ENCODE measurements at regions not wholly inside any gene's neighbourhood (a gene's known extent, or its start where the extent isn't known, plus 50 kb on each side); places are given as distances from the start of the nearest gene placed in this dataset.
"Not testable (repeated sequence)": the region's sequence is repeated elsewhere in the genome, so short reads cannot be mapped to it uniquely, and the experiment has no call there.

DNA sequence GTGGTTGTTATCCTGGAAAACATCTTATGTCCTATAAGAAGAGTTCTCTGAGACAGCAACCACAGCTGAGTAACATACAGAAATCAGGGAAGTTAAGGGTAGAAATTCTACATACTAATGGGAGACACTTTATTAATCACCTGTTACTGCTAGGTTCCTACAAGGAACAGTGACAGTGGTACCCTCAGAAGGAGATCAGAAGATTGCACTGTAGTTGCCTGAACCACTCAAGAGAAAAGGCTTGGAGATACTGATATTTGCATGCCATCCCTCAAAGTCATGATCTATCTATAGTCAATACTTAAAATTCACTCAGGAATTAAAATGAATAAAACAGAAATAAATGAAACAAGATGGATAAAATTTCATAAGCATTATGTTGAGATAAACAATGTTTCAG is 136.0 kb downstream of the LMLN start:
- no peak for DNase-seq (ENCODE audit: low spot score)

DNA sequence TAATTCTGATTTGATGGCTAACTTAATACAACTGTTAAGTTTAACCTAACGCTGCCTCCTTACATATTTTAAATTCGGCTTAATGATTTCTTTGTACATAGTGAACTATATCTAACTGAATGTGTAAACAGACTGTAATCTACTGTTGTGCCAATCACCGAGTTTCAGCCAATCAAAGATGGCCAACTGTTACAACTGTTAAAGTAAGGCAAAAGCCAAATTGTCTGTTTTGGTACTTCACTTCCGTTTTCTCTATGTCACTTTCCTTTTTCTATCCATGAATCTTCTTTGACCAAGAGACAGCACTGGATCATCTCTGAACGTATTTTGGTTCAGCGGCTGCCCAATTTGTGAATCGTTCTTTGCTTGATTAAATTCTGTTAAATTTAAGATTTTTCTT is 137.0 kb downstream of the LMLN start:
- no peak for DNase-seq (ENCODE audit: low spot score)

DNA sequence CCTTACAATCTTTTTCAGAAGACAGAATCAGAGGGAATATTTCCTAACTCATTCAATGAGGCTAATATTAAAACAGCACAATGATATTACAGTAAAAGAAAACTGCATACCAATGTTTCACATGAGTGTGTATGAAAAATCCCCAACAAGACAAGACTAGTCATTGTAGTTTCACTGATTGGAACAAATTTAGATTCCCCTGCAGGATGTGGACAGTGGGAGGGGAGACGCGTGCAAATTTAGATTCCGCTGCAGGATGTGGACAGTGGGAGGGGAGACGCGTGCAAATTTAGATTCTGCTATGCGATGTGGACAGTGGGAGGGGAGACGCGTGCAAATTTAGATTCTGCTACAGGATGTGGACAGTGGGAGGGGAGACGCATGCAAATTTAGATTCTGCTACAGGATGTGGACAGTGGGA is 138.7 kb downstream of the LMLN start:
- peak; percentile 30 for DNase-seq (ENCODE audit: low spot score)

DNA sequence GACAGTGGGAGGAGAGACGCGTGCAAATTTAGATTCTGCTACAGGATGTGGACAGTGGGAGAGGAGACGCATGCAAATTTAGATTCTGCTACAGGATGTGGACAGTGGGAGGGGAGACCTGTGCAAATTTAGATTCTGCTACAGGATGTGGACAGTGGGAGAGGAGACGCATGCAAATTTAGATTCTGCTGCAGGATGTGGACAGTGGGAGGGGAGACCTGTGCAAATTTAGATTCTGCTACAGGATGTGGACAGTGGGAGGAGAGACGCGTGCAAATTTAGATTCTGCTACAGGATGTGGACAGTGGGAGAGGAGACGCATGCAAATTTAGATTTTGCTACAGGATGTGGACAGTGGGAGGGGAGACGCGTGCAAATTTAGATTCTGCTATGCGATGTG is 143.1 kb downstream of the LMLN start:
- DNase-seq (ENCODE audit: low spot score): not testable (repeated sequence)

DNA sequence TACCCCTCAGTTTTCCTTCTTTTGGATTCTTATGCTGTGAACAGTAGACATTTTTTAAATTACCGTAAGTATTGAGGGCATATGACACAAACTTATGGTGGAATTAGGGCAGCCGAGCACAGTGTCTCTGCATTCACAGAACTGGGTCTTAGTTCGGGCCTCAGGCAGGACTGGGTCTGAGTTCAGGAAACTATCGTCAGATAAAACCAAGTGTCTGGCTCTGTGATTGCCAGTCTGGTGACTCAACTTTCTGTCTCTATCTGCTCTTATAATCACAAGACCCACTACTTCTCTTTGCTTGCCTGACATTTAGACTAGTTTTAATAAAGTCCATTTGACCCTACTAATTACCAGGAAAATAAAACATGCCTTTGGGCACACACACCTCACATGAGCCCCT is 146.2 kb downstream of the LMLN start:
- peak; percentile 30 for DNase-seq (ENCODE audit: low spot score)

DNA sequence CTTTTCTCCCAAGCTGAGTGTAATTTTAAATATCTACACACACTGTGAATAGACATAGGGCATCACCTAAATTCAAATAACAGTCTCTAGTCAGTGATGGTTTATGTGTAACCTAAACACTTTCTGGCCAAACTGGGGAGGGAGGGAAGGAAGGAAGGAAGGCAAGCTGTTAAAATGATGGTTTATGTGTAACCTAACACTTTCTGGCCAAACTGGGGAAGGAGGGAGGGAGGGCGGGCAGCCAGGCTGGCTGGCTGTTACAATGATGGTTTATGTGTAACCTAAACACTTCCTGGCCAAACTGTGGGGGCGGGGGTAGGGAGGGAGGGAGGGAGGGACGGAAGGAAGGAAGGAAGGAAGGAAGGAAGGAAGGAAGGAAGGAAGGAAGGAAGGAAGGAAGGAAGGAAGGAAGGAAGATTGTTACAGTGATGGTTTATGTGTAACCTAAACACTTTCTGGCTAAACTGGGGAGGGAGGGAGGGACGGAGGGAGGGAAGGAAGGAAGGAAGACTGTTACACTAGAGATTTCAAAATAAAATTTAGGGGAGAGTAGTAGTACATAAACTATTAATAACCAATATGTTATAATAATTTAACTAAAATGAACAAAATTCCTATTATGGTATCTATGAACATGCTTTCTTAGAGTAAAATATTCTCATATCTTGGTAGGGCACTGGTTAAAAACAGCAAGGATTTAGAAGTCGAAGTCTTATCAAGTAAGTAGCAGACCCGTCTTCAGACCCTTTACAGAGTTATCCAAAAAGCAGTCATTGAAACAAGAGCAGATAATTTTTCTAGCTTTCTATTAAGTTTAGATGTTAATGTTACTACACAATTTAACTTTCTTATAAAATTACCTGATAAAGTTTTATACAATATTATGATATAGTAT is 148.1 kb downstream of the LMLN start:
- DNase-seq (ENCODE audit: low spot score): no peak

DNA sequence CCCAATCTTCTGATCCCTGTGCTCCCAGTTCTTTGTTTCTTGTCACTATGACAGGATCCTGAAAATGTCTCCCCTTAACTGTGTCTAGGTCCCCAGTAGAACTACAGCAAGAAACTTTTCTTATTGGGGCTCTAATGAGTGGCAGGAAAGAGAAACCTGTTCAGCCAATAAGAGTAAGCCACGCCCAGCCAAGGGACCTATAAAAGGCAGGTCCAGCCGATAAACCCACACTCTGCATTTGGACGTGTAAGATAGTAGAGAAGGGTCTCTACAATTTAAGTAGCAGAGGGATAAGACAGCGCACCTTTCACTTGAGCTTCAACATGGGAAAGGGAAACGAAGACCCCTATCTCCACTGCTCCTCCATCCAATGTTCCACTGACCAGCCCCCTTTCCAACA is 149.9 kb downstream of the LMLN start:
- no peak for DNase-seq (ENCODE audit: low spot score)

DNA sequence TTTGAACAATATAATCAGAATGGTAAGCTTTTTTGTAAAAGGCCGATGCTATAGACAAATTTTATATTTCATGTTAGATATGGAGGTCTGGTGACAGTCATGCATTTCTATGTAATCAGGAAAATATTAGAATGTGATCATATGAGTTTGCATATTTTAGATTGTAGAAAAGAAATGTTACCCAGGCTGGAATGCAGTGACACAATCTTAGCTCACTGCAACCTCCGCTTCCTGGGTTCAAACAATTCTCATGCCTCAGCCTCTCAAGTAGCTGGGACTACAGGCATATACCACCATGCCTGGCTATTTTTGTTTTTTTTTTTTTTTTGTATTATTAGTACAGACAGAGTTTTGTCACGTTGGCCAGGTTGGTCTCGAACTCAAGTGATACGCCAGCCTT is 152.0 kb downstream of the LMLN start:
- DNase-seq (ENCODE audit: low spot score): no peak

DNA sequence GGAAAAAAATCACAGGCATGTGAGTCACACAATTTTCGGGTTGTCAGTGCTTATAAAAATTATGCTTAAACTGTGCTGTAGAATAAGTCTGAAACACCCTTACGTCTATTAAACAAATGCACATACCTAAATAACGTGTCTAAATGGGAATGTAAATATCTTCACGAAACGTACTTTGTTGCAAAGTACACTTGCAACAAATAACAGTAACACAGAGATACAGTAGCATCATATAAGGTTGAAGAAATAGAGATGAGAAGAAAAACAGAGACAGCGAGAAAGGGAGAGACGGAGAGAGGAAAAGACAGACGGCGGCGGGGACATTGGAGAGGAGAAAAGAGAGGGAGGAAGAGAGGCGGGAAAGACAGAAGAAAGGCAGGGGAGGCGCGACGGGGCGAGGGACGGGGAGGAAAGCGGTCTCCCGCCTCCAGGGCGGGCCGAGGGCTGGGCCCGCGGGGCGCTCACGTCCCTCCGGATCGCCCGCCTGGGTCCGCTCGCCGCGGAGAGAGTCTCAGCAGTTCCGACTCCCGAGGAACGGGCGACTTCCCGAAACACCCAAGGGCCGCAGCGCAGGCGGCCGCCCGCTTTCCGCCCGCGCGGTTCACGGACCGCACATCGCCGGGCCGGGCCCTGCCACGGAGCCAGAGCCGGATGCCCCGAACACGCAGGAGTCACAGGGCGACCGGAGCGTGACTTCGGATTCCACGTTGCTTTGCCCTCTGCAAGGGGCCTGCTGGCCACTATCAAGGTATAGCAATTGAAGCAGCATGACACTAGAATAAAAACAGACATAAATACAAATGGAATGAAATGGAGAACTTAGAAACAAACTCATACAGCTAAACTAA is 153.4 kb downstream of the LMLN start:
- DNase-seq (ENCODE audit: low spot score): peak; percentile 15

DNA sequence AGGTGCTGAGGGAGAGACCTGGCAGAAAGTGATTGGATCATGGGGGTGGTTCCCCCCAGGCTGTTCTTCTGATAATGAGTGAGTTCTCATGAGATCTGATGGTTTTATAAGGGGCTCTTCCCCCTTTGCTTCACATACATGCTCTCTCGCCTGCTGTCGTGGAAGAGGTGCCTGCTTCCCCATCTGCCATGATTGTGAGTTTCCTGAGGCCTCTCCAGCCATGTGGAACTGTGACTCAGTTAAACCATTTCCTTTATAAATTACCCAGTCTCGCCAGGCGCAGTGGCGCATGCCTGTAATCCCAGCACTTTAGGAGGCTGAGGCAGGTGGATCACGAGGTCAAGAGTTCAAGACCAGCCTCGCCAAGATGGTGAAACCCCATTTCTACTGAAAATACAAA is 154.5 kb downstream of the LMLN start:
- DNase-seq (ENCODE audit: low spot score): not testable (repeated sequence)

DNA sequence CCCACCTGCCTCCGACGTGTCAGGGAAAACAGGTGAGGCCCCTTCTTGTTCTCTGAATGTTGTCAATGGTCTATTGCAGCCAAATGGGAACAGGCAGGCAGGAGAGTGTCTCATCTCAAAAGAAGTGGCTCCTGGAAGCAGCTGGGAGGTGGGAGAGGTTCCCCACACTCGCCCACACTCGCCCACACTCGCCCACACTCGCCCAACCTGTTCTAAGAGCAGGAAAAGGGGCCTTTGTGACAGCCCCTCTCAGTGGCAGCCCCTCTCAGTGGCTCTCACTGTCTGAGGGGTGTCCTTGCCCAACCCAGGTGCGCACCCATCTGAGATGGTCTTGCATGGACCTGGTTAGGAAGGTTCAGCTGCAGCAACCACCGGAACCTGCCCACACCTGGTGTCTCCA is 162.2 kb downstream of the LMLN start:
- not testable (repeated sequence) for DNase-seq (ENCODE audit: low spot score)

DNA sequence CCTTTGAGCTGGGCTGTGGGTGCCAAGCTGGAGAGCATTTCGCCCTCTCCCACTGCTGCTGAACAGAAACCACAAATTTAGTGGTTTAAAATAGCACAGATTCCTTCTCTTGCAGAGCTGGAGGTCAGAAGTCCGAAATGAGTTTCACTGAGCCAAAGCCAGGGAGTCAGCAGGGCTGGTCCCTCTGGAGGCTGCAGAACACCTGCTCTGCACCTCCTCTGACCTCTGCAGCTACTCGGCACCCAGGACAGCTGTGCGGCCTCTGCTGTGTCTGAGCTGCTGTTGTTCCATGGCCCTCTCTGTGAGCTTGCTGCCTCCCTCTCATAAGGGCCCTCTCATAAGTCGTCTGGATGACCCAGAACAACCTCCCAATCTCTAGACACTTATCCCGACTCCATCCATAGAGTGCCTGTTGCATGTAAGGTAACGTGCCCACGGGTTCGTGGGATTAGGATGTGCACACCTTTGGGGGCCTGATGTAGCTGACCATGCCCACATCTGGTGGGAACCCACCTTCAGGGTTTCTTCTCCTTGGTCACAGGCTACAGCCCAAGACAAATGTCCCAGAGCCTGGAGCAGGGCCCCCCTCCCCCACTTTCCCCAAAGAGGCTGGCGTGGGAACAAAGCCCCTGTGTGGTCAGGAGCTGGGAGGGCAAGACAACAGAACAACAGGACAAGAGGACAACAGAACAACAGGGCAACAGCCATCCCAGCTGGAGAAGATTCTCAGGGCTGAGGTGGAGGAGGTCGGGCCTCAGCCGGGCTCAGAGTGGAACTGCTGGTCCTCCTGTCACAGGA is 177.2 kb downstream of the LMLN start:
- DNase-seq (ENCODE audit: low spot score): not testable (repeated sequence)

DNA sequence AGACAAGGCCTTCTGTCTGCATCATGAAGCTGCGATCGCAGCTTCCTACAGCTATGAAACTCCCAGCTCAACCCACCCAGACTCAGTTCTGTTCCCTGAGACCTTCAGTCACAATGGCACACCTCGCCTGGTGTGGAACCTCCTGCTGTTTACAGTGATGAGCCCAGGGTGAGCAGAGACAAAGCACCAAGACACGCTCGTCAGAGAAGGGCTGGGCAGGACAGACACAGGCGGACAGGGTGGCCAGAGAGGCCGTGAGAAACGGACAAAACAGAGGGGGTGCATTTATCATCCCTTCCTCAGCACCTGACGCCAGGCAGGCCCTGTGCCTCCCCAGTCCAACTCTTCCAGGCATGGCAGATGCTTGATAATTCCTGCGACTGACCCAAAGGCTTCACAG is 178.2 kb downstream of the LMLN start:
- not testable (repeated sequence) for DNase-seq (ENCODE audit: low spot score)

DNA sequence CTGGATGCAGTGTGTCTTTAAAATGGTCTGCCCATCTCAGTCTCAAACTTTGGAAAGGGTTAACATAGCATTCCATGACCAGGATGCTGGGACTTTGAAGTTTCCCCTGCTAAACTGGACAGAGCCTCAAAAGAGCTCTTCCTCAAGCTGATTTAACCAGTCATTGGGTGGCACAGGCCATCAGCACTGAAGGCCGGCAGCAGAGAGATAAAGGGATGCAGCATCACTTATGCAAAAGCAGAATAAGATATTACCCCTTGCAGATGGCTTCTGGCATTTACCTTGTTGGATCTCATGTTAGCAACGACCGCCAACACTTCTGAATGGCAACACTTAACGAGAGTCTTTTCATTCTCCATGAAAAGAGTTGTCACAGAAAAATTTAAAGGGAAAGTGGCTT is 179.0 kb downstream of the LMLN start:
- DNase-seq (ENCODE audit: low spot score): not testable (repeated sequence)

DNA sequence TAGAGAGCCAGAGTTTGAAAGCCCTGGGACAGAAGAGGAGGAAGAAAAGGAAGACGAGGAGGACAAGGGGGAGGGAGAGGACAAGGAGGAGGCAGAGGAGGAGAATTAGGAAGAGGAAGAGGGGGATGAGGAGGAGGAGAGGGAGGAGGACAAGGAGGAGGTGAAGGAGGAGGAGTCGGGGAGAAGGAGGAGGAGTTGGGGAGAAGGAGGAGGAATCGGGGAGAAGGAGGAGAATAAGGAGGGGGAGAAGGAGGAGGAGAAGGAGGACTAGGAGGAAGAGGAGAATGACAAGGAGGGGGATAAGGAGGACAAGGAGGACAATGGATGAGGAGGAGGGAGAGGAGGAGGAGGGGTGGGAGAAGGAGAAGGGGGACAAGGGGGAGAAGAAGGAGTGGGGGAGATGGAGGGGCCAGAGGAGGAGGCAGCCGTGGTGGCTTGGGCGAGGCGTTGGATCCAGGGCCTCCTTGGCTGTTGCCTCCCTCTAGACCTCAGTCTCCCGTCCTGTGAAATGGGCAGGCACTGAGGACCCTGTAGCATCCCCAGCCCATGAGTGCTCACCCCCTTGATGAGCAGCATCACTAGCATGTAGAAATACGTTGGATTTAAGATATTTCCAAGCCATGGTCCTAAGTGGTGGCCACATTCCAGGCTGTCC is 179.6 kb downstream of the LMLN start:
- not testable (repeated sequence) for DNase-seq (ENCODE audit: low spot score)

DNA sequence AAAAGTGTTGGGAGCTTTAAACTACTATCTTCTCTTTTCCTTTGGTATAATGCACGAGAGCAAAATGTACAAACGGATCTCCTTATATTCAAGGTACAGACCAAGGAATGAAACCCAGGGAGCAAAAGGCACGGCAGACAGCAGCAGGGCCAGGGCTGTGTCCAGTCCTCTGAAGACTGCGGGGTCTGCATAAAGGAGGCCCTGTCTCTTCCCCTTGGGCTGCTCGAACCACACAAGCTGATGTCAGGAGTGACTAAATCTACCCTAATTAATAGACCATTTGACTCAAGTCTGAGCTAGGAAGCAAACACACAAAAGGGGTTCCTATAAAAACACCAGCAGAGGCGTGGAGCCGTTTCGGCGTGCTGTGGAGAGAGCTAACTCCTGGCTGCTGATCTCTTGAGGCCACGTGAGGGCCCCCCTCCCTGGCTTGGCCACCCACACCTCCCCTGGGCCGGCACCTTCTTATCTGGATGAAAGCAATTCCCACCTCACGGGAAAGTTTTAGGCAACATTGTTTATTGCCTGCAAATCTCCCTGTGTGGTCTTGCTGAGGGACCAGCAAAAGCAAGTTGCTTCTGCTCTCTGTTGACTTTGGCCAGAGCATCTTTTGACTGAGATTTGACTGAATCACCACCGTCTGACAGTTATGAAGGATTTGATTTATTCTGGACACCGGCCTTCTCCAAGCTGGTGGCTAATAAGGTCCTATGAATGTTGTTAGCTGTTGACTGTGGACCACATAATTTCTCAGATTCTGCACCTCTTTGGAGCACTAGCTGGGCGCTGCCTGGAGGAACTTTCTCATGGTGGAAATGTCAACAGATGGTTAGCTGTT is 183.5 kb downstream of the LMLN start:
- not testable (repeated sequence) for DNase-seq (ENCODE audit: low spot score)

DNA sequence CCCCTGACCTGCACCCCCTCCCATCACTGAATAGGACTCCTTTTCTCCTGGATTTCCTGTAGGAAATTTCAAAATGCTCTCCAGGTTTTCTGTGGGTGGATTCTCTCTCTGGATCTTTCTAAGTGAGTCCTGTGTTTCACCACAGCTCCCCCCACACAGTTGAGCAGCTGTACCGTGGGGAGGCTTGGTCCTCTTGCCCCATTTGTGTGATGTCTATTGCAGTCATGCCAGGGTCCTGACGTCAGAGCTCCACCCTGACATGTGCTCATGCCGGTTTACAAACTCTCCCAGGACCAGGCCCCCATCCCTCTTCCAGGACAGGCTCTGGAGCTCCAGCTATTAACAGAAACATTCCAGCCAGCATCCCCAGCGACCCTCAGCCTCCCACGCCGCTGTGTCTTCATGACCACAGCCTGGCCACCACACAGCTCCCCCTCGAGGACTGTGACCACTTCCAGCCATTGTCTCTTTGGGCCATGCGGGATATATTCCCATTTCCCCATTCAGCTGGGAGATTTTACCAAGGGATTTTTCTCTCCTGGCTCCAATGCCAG is 185.3 kb downstream of the LMLN start:
- not testable (repeated sequence) for DNase-seq (ENCODE audit: low spot score)

DNA sequence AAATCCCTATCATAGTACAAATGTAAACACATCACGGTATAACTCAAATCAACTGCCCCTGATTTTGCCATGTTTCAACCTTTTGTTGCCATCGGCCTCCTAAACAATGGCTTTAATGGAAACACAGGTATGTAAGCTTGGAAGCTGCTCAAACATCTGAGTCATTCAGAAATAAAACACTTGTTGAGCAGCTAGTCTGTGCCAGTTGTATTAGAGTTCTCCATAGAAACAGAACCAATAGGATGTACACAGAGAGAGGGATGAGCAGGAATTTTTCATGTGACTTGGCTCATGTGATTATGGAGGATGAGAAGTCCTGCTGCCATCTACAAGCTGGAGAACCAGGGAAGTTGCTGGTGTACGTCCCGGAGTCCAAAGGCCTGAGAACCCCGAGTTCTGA is 186.1 kb downstream of the LMLN start:
- DNase-seq (ENCODE audit: low spot score): not testable (repeated sequence)

DNA sequence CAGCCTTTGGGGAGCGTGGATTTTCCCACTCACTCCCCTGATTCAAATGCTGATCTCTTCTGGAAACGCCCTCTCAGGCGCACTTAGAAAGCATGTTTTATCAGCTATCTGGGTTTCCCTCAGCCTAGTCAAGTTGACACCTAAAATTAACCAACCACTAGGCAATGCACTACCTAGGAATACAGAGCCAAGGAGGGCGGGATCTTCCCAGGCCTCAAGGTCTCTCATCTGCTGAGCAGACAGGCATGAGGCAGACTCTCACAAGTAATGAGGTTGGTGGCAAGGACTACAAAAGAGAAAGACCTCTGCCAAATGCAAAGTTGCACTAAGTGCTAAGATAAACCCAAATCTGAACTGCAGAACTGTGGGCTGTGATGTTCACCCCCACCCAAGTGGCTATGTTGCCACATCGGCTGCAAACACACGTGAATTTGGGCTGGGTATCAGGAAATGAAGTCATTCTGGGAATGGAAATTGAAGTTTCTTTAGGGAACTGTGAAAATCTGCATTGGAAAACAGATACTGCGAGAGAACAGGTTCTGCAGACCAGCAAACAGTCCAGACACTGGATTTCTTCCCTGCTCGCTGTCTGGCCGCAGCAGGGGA is 186.6 kb downstream of the LMLN start:
- not testable (repeated sequence) for DNase-seq (ENCODE audit: low spot score)

DNA sequence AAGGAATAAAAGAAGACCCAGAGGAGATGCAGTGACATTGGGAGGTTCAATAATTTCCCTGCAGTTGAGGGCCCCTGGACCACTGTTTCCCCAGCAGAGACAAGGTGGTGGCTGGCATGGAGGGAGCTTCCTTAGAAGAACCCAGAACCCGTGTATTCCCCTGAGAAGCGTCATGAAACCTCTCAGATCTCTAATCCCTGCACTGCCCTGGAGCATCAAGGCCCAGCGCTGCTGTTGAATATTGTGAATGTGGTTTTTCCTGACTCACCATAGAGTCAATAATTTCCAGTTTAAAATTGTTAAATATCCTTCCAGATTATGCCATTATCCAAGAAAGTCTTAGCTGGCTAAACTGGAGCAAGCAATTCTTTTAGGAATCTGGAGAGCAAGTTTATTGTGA is 187.2 kb downstream of the LMLN start:
- not testable (repeated sequence) for DNase-seq (ENCODE audit: low spot score)
